IMR-90 (cell line): ENCODE measurements at regions not wholly inside any gene's neighbourhood (a gene's known extent, or its start where the extent isn't known, plus 50 kb on each side); places are given as distances from the start of the nearest gene placed in this dataset.

ENCODE experiments used
- ATAC-seq: fragments of 200-7000 bp; cut with Tn5 transposase; 2 replicates; pipeline ENCODE4 v1.9.1; 2020; ENCODE audit warnings: low read depth, mild to moderate bottlenecking, moderate library complexity
- BruUV-seq: library from RNA; stranded (reverse); fragments of 400-500 nt; replicated peaks from 2 replicates; lab custom pipeline; 2021; lab: Mats Ljungman, UMichigan
- CTCF ChIA-PET: fragments of 300-600 bp; formaldehyde crosslinking; extraction: SDS; loops from one replicate; lab custom pipeline; 2021; ENCODE audit warnings: antibody characterized with exemption; lab: Yijun Ruan, JAX
- POLR2A ChIA-PET: fragments of 300-600 bp; sonication (Branson Sonifier 250); formaldehyde crosslinking; loops from one replicate; lab custom pipeline; 2022; ENCODE audit warnings: antibody characterized with exemption; ENCODE audit not compliant: unreplicated experiment; lab: Charles Lee
- DNase-seq: peaks from one replicate; pipeline ENCODE4 v3.0.0; 2013
- H2AFZ ChIP-seq: replicated peaks from 2 replicates; pipeline ENCODE3; 2013; ENCODE audit warnings: low read length, mild to moderate bottlenecking; ENCODE audit not compliant: poor library complexity
- H2AK5ac ChIP-seq: 2 replicates; pipeline ENCODE4 v1.6.1; 2013; ENCODE audit warnings: low read depth, low read length, inconsistent platforms
- H2AK9ac ChIP-seq: replicated peaks from 2 replicates; pipeline ENCODE3; 2013; ENCODE audit warnings: mild to moderate bottlenecking, low read depth, low read length, moderate library complexity; ENCODE audit not compliant: poor library complexity
- H2BK120ac ChIP-seq: 2 replicates; pipeline ENCODE4 v1.6.1; 2013; ENCODE audit warnings: low read depth, low read length, inconsistent platforms
- H2BK15ac ChIP-seq: 3 replicates; pipeline ENCODE4 v1.6.1; 2013; ENCODE audit warnings: low read depth, low read length, inconsistent platforms
- H2BK20ac ChIP-seq: 2 replicates; pipeline ENCODE4 v1.6.1; 2013; ENCODE audit warnings: low read depth, mild to moderate bottlenecking, inconsistent platforms, low read length, moderate library complexity
- H2BK5ac ChIP-seq: 2 replicates; pipeline ENCODE4 v1.6.1; 2013; ENCODE audit warnings: mild to moderate bottlenecking, low read depth, low read length, inconsistent platforms; ENCODE audit not compliant: poor library complexity, severe bottlenecking
- H3K14ac ChIP-seq: replicated peaks from 2 replicates; pipeline ENCODE4 v1.6.1; 2013; ENCODE audit warnings: low read depth, low read length, inconsistent platforms
- H3K18ac ChIP-seq: 2 replicates; pipeline ENCODE4 v1.6.1; 2013; ENCODE audit warnings: low read depth, low read length, control low read depth
- H3K23ac ChIP-seq: 2 replicates; pipeline ENCODE4 v1.6.1; 2013; ENCODE audit warnings: low read depth, low read length, inconsistent platforms
- H3K27ac ChIP-seq: 2 replicates; pipeline ENCODE4 v1.5.1; 2013; ENCODE audit warnings: mild to moderate bottlenecking, control low read depth, low read length; ENCODE audit not compliant: insufficient read depth
- H3K27me3 ChIP-seq: 2 replicates; pipeline ENCODE4 v1.6.1; 2013; ENCODE audit warnings: low read length; ENCODE audit not compliant: control insufficient read depth, insufficient read depth
- H3K36me3 ChIP-seq: 2 replicates; pipeline ENCODE4 v1.6.1; 2013; ENCODE audit warnings: low read length, mixed read lengths; ENCODE audit not compliant: control insufficient read depth, insufficient read depth
- H3K4ac ChIP-seq: 2 replicates; pipeline ENCODE4 v1.6.1; 2013; ENCODE audit warnings: low read depth, low read length, inconsistent platforms
- H3K4me1 ChIP-seq: 2 replicates; pipeline ENCODE4 v1.6.1; 2013; ENCODE audit warnings: low read length, mixed read lengths; ENCODE audit not compliant: control insufficient read depth, insufficient read depth
- H3K4me2 ChIP-seq: 2 replicates; pipeline ENCODE4 v1.6.1; 2013; ENCODE audit warnings: low read depth, mild to moderate bottlenecking, control low read depth, low read length, moderate library complexity
- H3K4me3 ChIP-seq: 2 replicates; pipeline ENCODE4 v1.5.1; 2013; ENCODE audit warnings: low read depth, mild to moderate bottlenecking, control low read depth, low read length, moderate library complexity; ENCODE audit not compliant: insufficient read depth
- H3K56ac ChIP-seq: 2 replicates; pipeline ENCODE4 v1.6.1; 2013; ENCODE audit warnings: low read length, inconsistent platforms; ENCODE audit not compliant: insufficient read depth; ENCODE audit errors: extremely low read depth
- H3K79me1 ChIP-seq, 2 experiments: 2 replicates each; pipeline ENCODE4 v1.6.1; 2013; ENCODE audit warnings: low read length in 2 of 2, inconsistent platforms in 1 of 2, low read depth in 1 of 2
- H3K9ac ChIP-seq: 2 replicates; pipeline ENCODE4 v1.6.1; 2013; ENCODE audit warnings: low read depth, low read length, control low read depth
- H3K9me1 ChIP-seq: 2 replicates; pipeline ENCODE4 v1.6.1; 2013; ENCODE audit warnings: low read length, inconsistent platforms; ENCODE audit not compliant: insufficient read depth
- H3K9me3 ChIP-seq: 2 replicates; pipeline ENCODE4 v1.6.1; 2013; ENCODE audit warnings: low read length; ENCODE audit not compliant: control insufficient read depth, insufficient read depth
- H4K20me1 ChIP-seq: 2 replicates; pipeline ENCODE4 v1.6.1; 2013; ENCODE audit warnings: low read length, inconsistent platforms; ENCODE audit not compliant: insufficient read depth
- H4K5ac ChIP-seq: 2 replicates; pipeline ENCODE4 v1.6.1; 2013; ENCODE audit warnings: mild to moderate bottlenecking, low read depth, low read length, control low read depth
- H4K8ac ChIP-seq, 2 experiments: 2 replicates each; pipeline ENCODE4 v1.6.1; 2013; ENCODE audit warnings: low read depth in 2 of 2, low read length in 2 of 2, control low read depth in 1 of 2, inconsistent platforms in 1 of 2
- H4K91ac ChIP-seq: 2 replicates; pipeline ENCODE4 v1.6.1; 2013; ENCODE audit warnings: low read depth, low read length, inconsistent platforms; ENCODE audit not compliant: insufficient read depth
- BHLHE40 ChIP-seq: fragments of 150-350 bp; IDR thresholded peaks from 2 replicates; pipeline ENCODE4 v1.6.1; 2016; ENCODE audit warnings: mild to moderate bottlenecking, low read depth, low read length
- MAFK ChIP-seq: IDR thresholded peaks from 2 replicates; pipeline ENCODE4 v1.6.1; 2012; ENCODE audit warnings: low read depth, low read length, improper control_type of control experiment
- MXI1 ChIP-seq: IDR thresholded peaks from 2 replicates; pipeline ENCODE4 v1.6.1; 2012; ENCODE audit warnings: low read depth, mild to moderate bottlenecking, low read length, moderate library complexity, borderline replicate concordance
- RAD21 ChIP-seq: IDR thresholded peaks from 2 replicates; pipeline ENCODE4 v1.6.1; 2012; ENCODE audit warnings: low read length, improper control_type of control experiment
- RFX5 ChIP-seq: IDR thresholded peaks from 2 replicates; pipeline ENCODE4 v1.8.0; 2012; ENCODE audit warnings: low read depth, mild to moderate bottlenecking, low read length, moderate library complexity
- USF2 ChIP-seq: fragments of 150-350 bp; IDR thresholded peaks from 2 replicates; pipeline ENCODE4 v1.6.1; 2017; ENCODE audit warnings: mild to moderate bottlenecking, antibody characterized with exemption, low read length, low read depth
- WGBS, 2 experiments: methylation state at CpG; one replicate each; pipeline versions ENCODE4 v1.1.5 to v1.1.7; 2013; ENCODE audit warnings: missing lambda C conversion rate in 2 of 2; ENCODE audit not compliant: insufficient read length in 1 of 2; ENCODE audit errors: extremely low coverage in 2 of 2; 5-methylcytosine and 5-hydroxymethylcytosine counted together
- dilution Hi-C: fragments of 300-500 bp; cut with HindIII; formaldehyde crosslinking; loops from one replicate; pipeline ENCODE4 v1.14.3; 2018; ENCODE audit warnings: low sequenced_read_pairs; ENCODE audit not compliant: unreplicated experiment
- in situ Hi-C: fragments of 300-500 bp; cut with MboI; formaldehyde crosslinking; loops from 3 replicates; pipeline ENCODE4 v1.14.3; 2019; ENCODE audit warnings: low sequenced_read_pairs, inconsistent platforms, mixed read lengths
- intact Hi-C: fragments of 100-400 bp; cut with micrococcal nuclease; formaldehyde crosslinking; loops from 2 replicates; pipeline ENCODE4 v1.10.0; 2022
- TF ChIP-seq, protein P1 (sequence below): conservative IDR thresholded peaks from 2 replicates; pipeline ENCODE4 v1.5.1; 2012; ENCODE audit warnings: mild to moderate bottlenecking, low read depth, low read length, improper control_type of control experiment

GRCh38 chr11:103803062-103803461 is 233.4 kb upstream of the DDI1 start:
- no peaks in the 10 kb centered on the region for H3K36me3 ChIP-seq
- no peak overlapping the region for H2AFZ ChIP-seq
- H3K4me1 ChIP-seq, result peaks cover 8% of the 10 kb centered on the region
- no peak overlapping the region for H4K8ac ChIP-seq
- no peaks in the 10 kb centered on the region for H3K27me3 ChIP-seq
- H3K9me3 ChIP-seq, result no peaks in the 10 kb centered on the region
- no peak overlapping the region for H2BK5ac ChIP-seq
- H4K91ac ChIP-seq, result no peak overlapping the region
- H3K9ac ChIP-seq, result no peak overlapping the region
- no peak overlapping the region for H3K56ac ChIP-seq
- H2BK120ac ChIP-seq, result peak overlapping the region; percentile 33; the same call in 1 of the 2 replicates
- H3K79me1 ChIP-seq, result no peaks in the 10 kb centered on the region
- no peak overlapping the region for H3K27ac ChIP-seq
- DNase-seq, result peak; percentile 44
- no peak overlapping the region for H2AK9ac ChIP-seq
- POLR2A ChIA-PET, result no interaction called here
- in situ Hi-C loops, result no loop called here
- H4K20me1 ChIP-seq, result no peaks in the 10 kb centered on the region
- no CpG with 5 or more reads among the region's 3 CpGs for WGBS, 2 experiments
- peaks cover 6% of the 10 kb centered on the region; the same call in 1 of the 2 replicates for H3K9me1 ChIP-seq
- intact Hi-C loops, result no loop called here
- TF ChIP-seq RAD21 (no peak), USF2 (no peak), MXI1 (no peak), RFX5 (no peak), BHLHE40 (no peak), MAFK (no peak)
- TF ChIP-seq, protein P1, sequence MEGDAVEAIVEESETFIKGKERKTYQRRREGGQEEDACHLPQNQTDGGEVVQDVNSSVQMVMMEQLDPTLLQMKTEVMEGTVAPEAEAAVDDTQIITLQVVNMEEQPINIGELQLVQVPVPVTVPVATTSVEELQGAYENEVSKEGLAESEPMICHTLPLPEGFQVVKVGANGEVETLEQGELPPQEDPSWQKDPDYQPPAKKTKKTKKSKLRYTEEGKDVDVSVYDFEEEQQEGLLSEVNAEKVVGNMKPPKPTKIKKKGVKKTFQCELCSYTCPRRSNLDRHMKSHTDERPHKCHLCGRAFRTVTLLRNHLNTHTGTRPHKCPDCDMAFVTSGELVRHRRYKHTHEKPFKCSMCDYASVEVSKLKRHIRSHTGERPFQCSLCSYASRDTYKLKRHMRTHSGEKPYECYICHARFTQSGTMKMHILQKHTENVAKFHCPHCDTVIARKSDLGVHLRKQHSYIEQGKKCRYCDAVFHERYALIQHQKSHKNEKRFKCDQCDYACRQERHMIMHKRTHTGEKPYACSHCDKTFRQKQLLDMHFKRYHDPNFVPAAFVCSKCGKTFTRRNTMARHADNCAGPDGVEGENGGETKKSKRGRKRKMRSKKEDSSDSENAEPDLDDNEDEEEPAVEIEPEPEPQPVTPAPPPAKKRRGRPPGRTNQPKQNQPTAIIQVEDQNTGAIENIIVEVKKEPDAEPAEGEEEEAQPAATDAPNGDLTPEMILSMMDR, result no peak
- no peak overlapping the region for H3K18ac ChIP-seq
- peak overlapping the region; percentile 44; the same call in 1 of the 2 replicates for H3K14ac ChIP-seq
- no peak overlapping the region for H2AK5ac ChIP-seq
- CTCF ChIA-PET, result no interaction called here
- no peak overlapping the region for H4K5ac ChIP-seq
- no peak for ATAC-seq
- peak overlapping the region; percentile 44; the same call in 1 of the 2 replicates for H3K23ac ChIP-seq
- no TSS peak for BruUV-seq
- H2BK20ac ChIP-seq, result 0 out of 2 replicates have a peak overlapping the region, but pooled peaks have one; percentile 31
- H3K4me3 ChIP-seq, result no peak overlapping the region
- H2BK15ac ChIP-seq, result no peak overlapping the region
- H3K4me2 ChIP-seq, result no peak overlapping the region
- dilution Hi-C loops, result no loop called here
- peak overlapping the region; percentile 25; the same call in 1 of the 2 replicates for H3K4ac ChIP-seq
